ENCODE measurements at regions not wholly inside any gene's neighbourhood (a gene's known extent, or its start where the extent isn't known, plus 50 kb on each side); places are given as distances from the start of the nearest gene placed in this dataset.

GRCh38 chr3:61333192-61333961 is 82.1 kb upstream of the FHIT start:
- Histone ChIP-seq H3K27ac (no peak overlapping the region), H3K4me3 (no peak overlapping the region), H3K36me3 (no peaks in the 10 kb centered on the region), H3K4me1 (no peaks in the 10 kb centered on the region), H3K27me3 (no peaks in the 10 kb centered on the region), H3K9me3 (no peaks in the 10 kb centered on the region)
- DNase-seq (no peak), ATAC-seq (no peak)
- intact Hi-C loops (cut with DNase I): no loop called here
- no peak for TF ChIP-seq CTCF (IDR thresholded peaks at IDR 0.05)
- TF ChIP-seq POLR2A (IDR thresholded peaks at IDR 0.05): no peak
- 57% methylated on average over 7 of the region's 7 CpGs for WGBS (ENCODE audit: insufficient coverage, low coverage, low lambda C conversion rate, missing lambda C conversion rate)

- 50% methylated on average over 1 of the region's 2 CpGs for WGBS (ENCODE audit: insufficient coverage, low coverage, low lambda C conversion rate, missing lambda C conversion rate)
- no peak overlapping the region for H3K4me3 ChIP-seq
- DNase-seq (no peak), ATAC-seq (no peak)
- TF ChIP-seq CTCF (IDR thresholded peaks at IDR 0.05) (no peak), POLR2A (IDR thresholded peaks at IDR 0.05) (no peak)
- no peaks in the 10 kb centered on the region for H3K27me3 ChIP-seq
- no peak overlapping the region for H3K27ac ChIP-seq
- H3K4me1 ChIP-seq: no peaks in the 10 kb centered on the region
- no peaks in the 10 kb centered on the region for H3K36me3 ChIP-seq
- H3K9me3 ChIP-seq: no peaks in the 10 kb centered on the region
- intact Hi-C loops (cut with DNase I): no loop called here
Observed at GRCh38 chr3:61334783-61335182, 83.5 kb upstream of the FHIT start.

- WGBS (ENCODE audit: insufficient coverage, low coverage, low lambda C conversion rate, missing lambda C conversion rate): 64% methylated on average over 7 of the region's 7 CpGs
- H3K4me1 ChIP-seq: no peaks in the 10 kb centered on the region
- no peak for TF ChIP-seq POLR2A (IDR thresholded peaks at IDR 0.05)
- no peak for TF ChIP-seq CTCF (IDR thresholded peaks at IDR 0.05)
- no peaks in the 10 kb centered on the region for H3K36me3 ChIP-seq
- intact Hi-C loops (cut with DNase I): no loop called here
- H3K9me3 ChIP-seq: no peaks in the 10 kb centered on the region
- H3K4me3 ChIP-seq: no peak overlapping the region
- ATAC-seq (no peak), DNase-seq (no peak)
- no peak overlapping the region for H3K27ac ChIP-seq
- no peaks in the 10 kb centered on the region for H3K27me3 ChIP-seq
Observed at GRCh38 chr3:61340931-61341461, 89.7 kb upstream of the FHIT start.

GRCh38 chr3:61343543-61343942 is 92.3 kb upstream of the FHIT start:
- DNase-seq (no peak), ATAC-seq (no peak)
- Histone ChIP-seq H3K4me3 (no peak overlapping the region), H3K9me3 (no peaks in the 10 kb centered on the region), H3K27ac (no peak overlapping the region), H3K36me3 (no peaks in the 10 kb centered on the region), H3K4me1 (no peaks in the 10 kb centered on the region), H3K27me3 (no peaks in the 10 kb centered on the region)
- intact Hi-C loops (cut with DNase I): no loop called here
- no peak for TF ChIP-seq POLR2A (IDR thresholded peaks at IDR 0.05)
- no peak for TF ChIP-seq CTCF (IDR thresholded peaks at IDR 0.05)

Data from right lobe of liver (tissue), 6 donors.